Stimulated activated naive CD8-positive, alpha-beta T cell treated with anti-CD3 and anti-CD28 coated beads, Interleukin-15, amount 100 ng/mL, for 72 hours (primary cell): ENCODE measurements at regions not wholly inside any gene's neighbourhood (a gene's known extent, or its start where the extent isn't known, plus 50 kb on each side); places are given as distances from the start of the nearest gene placed in this dataset.
A peak's percentile ranks its signal among the peaks of the same experiment; 100 is the strongest.

Source experiments
- ATAC-seq: fragments of 150-1000 bp; cut with Tn5 transposase; 2 replicates; pipeline ENCODE4 v1.10.0; 2021; ENCODE audit warnings: mild to moderate bottlenecking, moderate library complexity
- DNase-seq, 2 donors: peaks; one replicate each; pipeline ENCODE4 v3.0.0; 2021 to 2022
- H3K27ac Mint-ChIP-seq, 2 donors: one replicate each; pipeline ENCODE4 v1.8.0; 2022; ENCODE audit warnings: mild to moderate bottlenecking in 2 of 2, mixed read lengths in 2 of 2, moderate library complexity in 2 of 2
- H3K27me3 Mint-ChIP-seq: one replicate; pipeline ENCODE4 v1.8.0; 2022; ENCODE audit warnings: mixed read lengths
- H3K4me1 Mint-ChIP-seq: one replicate; pipeline ENCODE4 v1.8.0; 2022; ENCODE audit warnings: mild to moderate bottlenecking, mixed read lengths
- H3K4me3 Mint-ChIP-seq, 2 donors: one replicate each; pipeline ENCODE4 v1.8.0; 2022; ENCODE audit warnings: mild to moderate bottlenecking in 2 of 2, mixed read lengths in 2 of 2, moderate library complexity in 1 of 2
- H3K9me3 Mint-ChIP-seq, 2 donors: one replicate each; pipeline ENCODE4 v1.8.0; 2022; ENCODE audit warnings: mixed read lengths in 2 of 2

- Mint-ChIP-seq H3K9me3 (no peaks in the 10 kb centered on the region), H3K27me3 (no peaks in the 10 kb centered on the region), H3K4me1 (peaks cover 25% of the 10 kb centered on the region), H3K27ac (peak overlapping the region in 1 of 2 donors; percentile 79), H3K4me3 (no peak overlapping the region)
- DNase-seq (no peak), ATAC-seq (no peak)
These were observed 171.8 kb upstream of the FAM9B start for GRCh38 chrX:9205599-9206223.

- no peaks in the 10 kb centered on the region for H3K9me3 Mint-ChIP-seq
- no peak overlapping the region for H3K27ac Mint-ChIP-seq
- peak overlapping the region in 1 of 2 donors; percentile 26 for H3K4me3 Mint-ChIP-seq
- peaks cover 25% of the 10 kb centered on the region for H3K4me1 Mint-ChIP-seq
- no peaks in the 10 kb centered on the region for H3K27me3 Mint-ChIP-seq
- no peak for DNase-seq
- ATAC-seq = no peak
These were observed 173.2 kb upstream of the FAM9B start for GRCh38 chrX:9207142-9207541.

- ATAC-seq = no peak
- no peak for DNase-seq
- Mint-ChIP-seq H3K27ac (no peak overlapping the region), H3K4me1 (peaks cover 11% of the 10 kb centered on the region), H3K27me3 (no peaks in the 10 kb centered on the region), H3K4me3 (no peak overlapping the region), H3K9me3 (no peaks in the 10 kb centered on the region)
These were observed 177.3 kb upstream of the FAM9B start for GRCh38 chrX:9211269-9211668.

- Mint-ChIP-seq H3K9me3 (peaks cover 0 to 5% of the 10 kb centered on the region in 2 donors), H3K27me3 (no peaks in the 10 kb centered on the region), H3K27ac (peak overlapping the region in 1 of 2 donors; percentile 27), H3K4me3 (no peak overlapping the region), H3K4me1 (peaks cover 7% of the 10 kb centered on the region)
- no peak for ATAC-seq
- no peak for DNase-seq
These were observed 187.9 kb upstream of the FAM9B start for GRCh38 chrX:9221781-9222180.

GRCh38 chrX:9222299-9222698 is 188.4 kb upstream of the FAM9B start:
- ATAC-seq (no peak), DNase-seq (no peak)
- Mint-ChIP-seq H3K9me3 (peaks cover 0 to 5% of the 10 kb centered on the region in 2 donors), H3K4me1 (peaks cover 7% of the 10 kb centered on the region), H3K4me3 (no peak overlapping the region), H3K27ac (no peak overlapping the region), H3K27me3 (no peaks in the 10 kb centered on the region)

- DNase-seq = no peak
- Mint-ChIP-seq H3K4me1 (peaks cover 10% of the 10 kb centered on the region), H3K27me3 (no peaks in the 10 kb centered on the region), H3K27ac (peak overlapping the region in 1 of 2 donors; percentile 74), H3K9me3 (peaks cover 5 to 7% of the 10 kb centered on the region in 2 donors), H3K4me3 (no peak overlapping the region)
- no peak for ATAC-seq
These were observed 193.3 kb upstream of the FAM9B start for GRCh38 chrX:9227276-9227675.

- no peak for ATAC-seq
- no peak for DNase-seq
- Mint-ChIP-seq H3K4me3 (no peak overlapping the region), H3K4me1 (peaks cover 7% of the 10 kb centered on the region), H3K27me3 (no peaks in the 10 kb centered on the region), H3K27ac (no peak overlapping the region), H3K9me3 (peaks cover 0 to 7% of the 10 kb centered on the region in 2 donors)
These were observed 197.6 kb upstream of the FAM9B start for GRCh38 chrX:9231491-9231890.

- Mint-ChIP-seq H3K4me3 (no peak overlapping the region), H3K27ac (no peak overlapping the region), H3K4me1 (peaks cover 7% of the 10 kb centered on the region), H3K9me3 (peaks cover 0 to 7% of the 10 kb centered on the region in 2 donors), H3K27me3 (no peaks in the 10 kb centered on the region)
- no peak for ATAC-seq
- DNase-seq = no peak
These were observed 199.2 kb upstream of the FAM9B start for GRCh38 chrX:9233141-9233540.

GRCh38 chrX:9234315-9234714 is 200.4 kb upstream of the FAM9B start:
- peaks cover 7% of the 10 kb centered on the region for H3K4me1 Mint-ChIP-seq
- no peaks in the 10 kb centered on the region for H3K27me3 Mint-ChIP-seq
- ATAC-seq (no peak), DNase-seq (no peak)
- peaks cover 0 to 7% of the 10 kb centered on the region in 2 donors for H3K9me3 Mint-ChIP-seq
- H3K27ac Mint-ChIP-seq = no peak overlapping the region
- H3K4me3 Mint-ChIP-seq = no peak overlapping the region

- DNase-seq = no peak
- H3K9me3 Mint-ChIP-seq = peaks cover 0 to 7% of the 10 kb centered on the region in 2 donors
- H3K4me1 Mint-ChIP-seq = peaks cover 7% of the 10 kb centered on the region
- no peaks in the 10 kb centered on the region for H3K27me3 Mint-ChIP-seq
- ATAC-seq = no peak
- no peak overlapping the region for H3K27ac Mint-ChIP-seq
- H3K4me3 Mint-ChIP-seq = no peak overlapping the region
These were observed 201.8 kb upstream of the FAM9B start for GRCh38 chrX:9235722-9236121.

GRCh38 chrX:9240956-9241355 is 207.0 kb upstream of the FAM9B start:
- Mint-ChIP-seq H3K4me3 (no peak overlapping the region), H3K27ac (no peak overlapping the region), H3K27me3 (no peaks in the 10 kb centered on the region), H3K4me1 (no peaks in the 10 kb centered on the region), H3K9me3 (no peaks in the 10 kb centered on the region)
- DNase-seq (no peak), ATAC-seq (no peak)

- H3K4me3 Mint-ChIP-seq = no peak overlapping the region
- ATAC-seq = no peak
These were observed 207.5 kb upstream of the FAM9B start for GRCh38 chrX:9241427-9241826.

GRCh38 chrX:9249051-9249846 is 215.3 kb upstream of the FAM9B start:
- Mint-ChIP-seq H3K9me3 (no peaks in the 10 kb centered on the region), H3K27ac (no peak overlapping the region)

More at GRCh38 chrX:9241427-9241826, 207.5 kb upstream of the FAM9B start:
- no peak for DNase-seq
- no peaks in the 10 kb centered on the region for H3K9me3 Mint-ChIP-seq
- no peaks in the 10 kb centered on the region for H3K4me1 Mint-ChIP-seq
- no peak overlapping the region for H3K27ac Mint-ChIP-seq
- H3K27me3 Mint-ChIP-seq = no peaks in the 10 kb centered on the region

GRCh38 chrX:9252182-9252581 is 212.7 kb upstream of the TBL1X start:
- no peak for DNase-seq
- Mint-ChIP-seq H3K4me1 (no peaks in the 10 kb centered on the region), H3K9me3 (no peaks in the 10 kb centered on the region), H3K4me3 (no peak overlapping the region), H3K27ac (no peak overlapping the region), H3K27me3 (no peaks in the 10 kb centered on the region)
- ATAC-seq = no peak

More at GRCh38 chrX:9249051-9249846, 215.3 kb upstream of the FAM9B start:
- ATAC-seq = no peak
- no peak overlapping the region for H3K4me3 Mint-ChIP-seq
- H3K27me3 Mint-ChIP-seq = no peaks in the 10 kb centered on the region
- DNase-seq = no peak
- H3K4me1 Mint-ChIP-seq = no peaks in the 10 kb centered on the region

GRCh38 chrX:9253211-9253610 is 211.6 kb upstream of the TBL1X start:
- ATAC-seq = no peak
- no peak for DNase-seq

GRCh38 chrX:9257718-9258420 is 207.0 kb upstream of the TBL1X start:
- no peaks in the 10 kb centered on the region for H3K27me3 Mint-ChIP-seq
- DNase-seq (no peak), ATAC-seq (no peak)
- H3K9me3 Mint-ChIP-seq = peaks cover 6 to 18% of the 10 kb centered on the region in 2 donors
- peak overlapping the region in 1 of 2 donors; percentile 81 for H3K27ac Mint-ChIP-seq
- H3K4me1 Mint-ChIP-seq = peaks cover 38% of the 10 kb centered on the region
- peak overlapping the region in 1 of 2 donors; percentile 54 for H3K4me3 Mint-ChIP-seq

More at GRCh38 chrX:9253211-9253610, 211.6 kb upstream of the TBL1X start:
- Mint-ChIP-seq H3K27me3 (no peaks in the 10 kb centered on the region), H3K27ac (no peak overlapping the region), H3K4me3 (no peak overlapping the region), H3K4me1 (peaks cover 8% of the 10 kb centered on the region), H3K9me3 (no peaks in the 10 kb centered on the region)
